IPS DF 6.9 (cell line): ENCODE measurements at regions not wholly inside any gene's neighbourhood (a gene's known extent, or its start where the extent isn't known, plus 50 kb on each side); places are given as distances from the start of the nearest gene placed in this dataset.
"Not testable (repeated sequence)": the region's sequence is repeated elsewhere in the genome, so short reads cannot be mapped to it uniquely, and the experiment has no call there.

ENCODE experiments used
- DNase-seq: peaks from one replicate; pipeline ENCODE4 v3.0.0-alpha.2; 2013; ENCODE audit warnings: low read depth, low spot score
- H3K27ac ChIP-seq: one replicate; pipeline ENCODE4 v1.5.1; 2013; ENCODE audit warnings: low read length, control low read depth
- H3K27me3 ChIP-seq: 2 replicates; pipeline ENCODE4 v1.6.1; 2013; ENCODE audit warnings: mild to moderate bottlenecking, low read length; ENCODE audit not compliant: control insufficient read depth, insufficient read depth
- H3K36me3 ChIP-seq: 2 replicates; pipeline ENCODE4 v1.6.1; 2013; ENCODE audit warnings: low read length; ENCODE audit not compliant: control insufficient read depth, insufficient read depth
- H3K4me1 ChIP-seq: 2 replicates; pipeline ENCODE4 v1.6.1; 2013; ENCODE audit warnings: low read length; ENCODE audit not compliant: control insufficient read depth, insufficient read depth
- H3K4me3 ChIP-seq: 2 replicates; pipeline ENCODE4 v1.5.1; 2013; ENCODE audit warnings: mild to moderate bottlenecking, low read length
- H3K9me3 ChIP-seq: 2 replicates; pipeline ENCODE4 v1.6.1; 2013; ENCODE audit warnings: low read length, inconsistent platforms; ENCODE audit not compliant: control insufficient read depth, insufficient read depth
- WGBS: extraction: QIAGEN DNeasy Blood & Tissue Kit; methylation state at CpG from one replicate; pipeline ENCODE4 v1.1.7; 2013; ENCODE audit warnings: mixed read lengths, missing lambda C conversion rate; ENCODE audit not compliant: insufficient read length, insufficient coverage; 5-methylcytosine and 5-hydroxymethylcytosine counted together

GRCh38 chr5:40160435-40160834 is 519.3 kb upstream of the PTGER4 start:
- Histone ChIP-seq H3K4me1 (no peaks in the 10 kb centered on the region), H3K27ac (no peak overlapping the region), H3K36me3 (no peaks in the 10 kb centered on the region), H3K4me3 (no peak overlapping the region), H3K27me3 (no peaks in the 10 kb centered on the region), H3K9me3 (no peaks in the 10 kb centered on the region)
- DNase-seq: no peak
- WGBS: no CpG with 5 or more reads among the region's 7 CpGs

- no peak overlapping the region for H3K27ac ChIP-seq
- H3K4me3 ChIP-seq: no peak overlapping the region
- H3K36me3 ChIP-seq: no peaks in the 10 kb centered on the region
- H3K9me3 ChIP-seq: no peaks in the 10 kb centered on the region
- no CpG with 5 or more reads among the region's 1 CpG for WGBS
- no peaks in the 10 kb centered on the region for H3K27me3 ChIP-seq
- DNase-seq: no peak
- no peaks in the 10 kb centered on the region for H3K4me1 ChIP-seq
These were observed 525.5 kb upstream of the PTGER4 start for GRCh38 chr5:40154194-40154593.

GRCh38 chr5:40150896-40151295 is 528.8 kb upstream of the PTGER4 start:
- Histone ChIP-seq H3K9me3 (no peaks in the 10 kb centered on the region), H3K4me3 (no peak overlapping the region), H3K27me3 (no peaks in the 10 kb centered on the region), H3K36me3 (no peaks in the 10 kb centered on the region), H3K4me1 (no peaks in the 10 kb centered on the region), H3K27ac (no peak overlapping the region)
- WGBS: no CpG with 5 or more reads among the region's 1 CpG
- no peak for DNase-seq

- Histone ChIP-seq H3K27me3 (no peaks in the 10 kb centered on the region), H3K4me3 (no peak overlapping the region), H3K36me3 (no peaks in the 10 kb centered on the region), H3K4me1 (no peaks in the 10 kb centered on the region; the same call in 1 of the 2 replicates), H3K9me3 (no peaks in the 10 kb centered on the region), H3K27ac (no peak overlapping the region)
- no peak for DNase-seq
These were observed 537.8 kb upstream of the PTGER4 start for GRCh38 chr5:40141896-40142295.

GRCh38 chr5:40141418-40141817 is 538.3 kb upstream of the PTGER4 start:
- no peaks in the 10 kb centered on the region for H3K9me3 ChIP-seq
- WGBS: no CpG with 5 or more reads among the region's 3 CpGs
- DNase-seq: no peak
- H3K36me3 ChIP-seq: no peaks in the 10 kb centered on the region
- no peaks in the 10 kb centered on the region; the same call in 1 of the 2 replicates for H3K4me1 ChIP-seq
- H3K27me3 ChIP-seq: no peaks in the 10 kb centered on the region
- H3K4me3 ChIP-seq: no peak overlapping the region
- no peak overlapping the region for H3K27ac ChIP-seq

- Histone ChIP-seq H3K4me3 (no peak overlapping the region), H3K27ac (no peak overlapping the region), H3K27me3 (no peaks in the 10 kb centered on the region), H3K36me3 (no peaks in the 10 kb centered on the region), H3K9me3 (no peaks in the 10 kb centered on the region), H3K4me1 (no peaks in the 10 kb centered on the region)
- WGBS: no CpG with 5 or more reads among the region's 1 CpG
- DNase-seq: no peak
These were observed 542.5 kb upstream of the PTGER4 start for GRCh38 chr5:40137223-40137622.

GRCh38 chr5:40134883-40135520 is 544.7 kb upstream of the PTGER4 start:
- Histone ChIP-seq H3K27me3 (no peaks in the 10 kb centered on the region), H3K36me3 (no peaks in the 10 kb centered on the region), H3K4me3 (no peak overlapping the region), H3K27ac (no peak overlapping the region), H3K4me1 (no peaks in the 10 kb centered on the region), H3K9me3 (no peaks in the 10 kb centered on the region)
- no peak for DNase-seq
- WGBS: no CpG with 5 or more reads among the region's 3 CpGs

GRCh38 chr5:40124367-40124766 is 555.3 kb upstream of the PTGER4 start:
- Histone ChIP-seq H3K27me3 (no peaks in the 10 kb centered on the region), H3K4me1 (no peaks in the 10 kb centered on the region), H3K4me3 (no peak overlapping the region), H3K9me3 (peaks cover 3% of the 10 kb centered on the region), H3K27ac (no peak overlapping the region), H3K36me3 (no peaks in the 10 kb centered on the region)
- no peak for DNase-seq
- 100% methylated on average over 1 of the region's 2 CpGs for WGBS

- H3K4me3 ChIP-seq: no peak overlapping the region
- no CpG with 5 or more reads among the region's 1 CpG for WGBS
- no peak overlapping the region for H3K27ac ChIP-seq
- no peak for DNase-seq
- no peaks in the 10 kb centered on the region for H3K27me3 ChIP-seq
- H3K4me1 ChIP-seq: no peaks in the 10 kb centered on the region
- H3K36me3 ChIP-seq: no peaks in the 10 kb centered on the region
- H3K9me3 ChIP-seq: peaks cover 3% of the 10 kb centered on the region
These were observed 558.5 kb upstream of the PTGER4 start for GRCh38 chr5:40121236-40121635.

GRCh38 chr5:40112875-40113274 is 566.8 kb upstream of the PTGER4 start:
- Histone ChIP-seq H3K4me1 (no peaks in the 10 kb centered on the region), H3K27me3 (no peaks in the 10 kb centered on the region), H3K36me3 (no peaks in the 10 kb centered on the region), H3K27ac (no peak overlapping the region), H3K4me3 (no peak overlapping the region), H3K9me3 (no peaks in the 10 kb centered on the region)
- no peak for DNase-seq

- not testable (repeated sequence) for DNase-seq, H3K27ac ChIP-seq, H3K27me3 ChIP-seq, H3K9me3 ChIP-seq, H3K36me3 ChIP-seq, H3K4me1 ChIP-seq, H3K4me3 ChIP-seq
- WGBS: no CpG with 5 or more reads among the region's 4 CpGs
These were observed 568.7 kb upstream of the PTGER4 start for GRCh38 chr5:40111036-40111435.
